AG08396 (cell line): ENCODE measurements at regions not wholly inside any gene's neighbourhood (a gene's known extent, or its start where the extent isn't known, plus 50 kb on each side); places are given as distances from the start of the nearest gene placed in this dataset.
"Not testable (repeated sequence)": the region's sequence is repeated elsewhere in the genome, so short reads cannot be mapped to it uniquely, and the experiment has no call there.

Experiments used
- DNase-seq: peaks from one replicate; pipeline ENCODE4 v3.0.0; 2012; ENCODE audit warnings: low spot score, mixed read lengths

- DNase-seq, result no peak
Measured at GRCh38 chr2:11922294-11922693, 175.9 kb downstream of the LPIN1 start.

DNA sequence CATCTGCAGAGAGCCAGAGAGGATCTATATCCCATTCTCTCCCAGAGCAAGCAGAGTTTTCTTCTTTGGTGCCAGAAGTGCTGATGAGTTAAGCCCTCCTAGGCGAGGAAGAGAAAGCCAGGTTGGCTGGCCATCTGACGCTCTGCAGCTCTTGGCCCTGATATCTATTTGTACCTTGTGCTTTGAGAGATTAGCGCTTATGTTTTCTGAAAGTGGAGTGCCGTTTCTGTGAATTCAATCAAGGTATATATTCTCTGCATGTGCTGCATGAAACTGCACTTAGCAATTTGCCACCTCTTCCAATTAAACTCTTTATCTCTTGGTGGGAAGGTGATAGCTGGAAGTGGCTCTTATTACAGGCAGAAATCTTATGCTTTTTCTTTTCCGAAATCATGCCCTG lies 177.5 kb downstream of the LPIN1 start:
- no peak for DNase-seq

DNA sequence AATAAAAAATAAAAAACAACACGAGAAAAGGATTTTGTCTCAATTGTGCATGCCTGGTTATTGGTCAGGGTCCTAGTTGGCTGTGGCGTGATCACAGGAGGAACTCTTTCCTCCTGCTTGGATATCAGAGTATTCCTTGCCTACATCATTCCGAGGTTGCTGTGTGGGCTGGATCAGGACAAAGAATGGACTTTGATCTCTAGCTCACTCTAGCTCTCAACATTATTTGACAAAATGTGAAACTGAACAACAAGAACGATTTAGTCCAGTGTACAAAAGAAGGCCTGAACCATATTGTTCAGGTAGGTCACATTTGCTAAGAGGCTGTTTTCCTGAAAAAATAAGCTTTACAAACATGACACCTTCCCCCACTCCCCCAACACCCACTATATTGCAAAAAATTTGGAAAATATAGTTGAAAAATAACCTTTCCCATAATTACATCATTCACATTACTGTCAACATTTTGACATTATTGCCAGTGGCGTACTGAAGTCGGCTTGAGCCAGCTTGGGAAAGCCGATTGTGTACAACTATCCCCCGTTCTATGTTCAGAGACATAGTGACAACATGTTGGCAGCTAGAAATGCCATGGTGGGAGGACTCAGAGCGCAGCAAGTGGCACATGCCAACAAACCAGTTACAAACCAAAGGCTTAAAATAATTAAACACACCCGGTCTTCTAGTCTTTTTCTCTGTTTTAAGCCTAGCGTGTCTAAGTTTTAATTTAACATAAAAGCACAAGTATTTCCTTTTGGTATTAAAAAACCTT lies 179.0 kb downstream of the LPIN1 start:
- DNase-seq, result no peak

GRCh38 chr2:11930211-11930761 lies 183.9 kb downstream of the LPIN1 start:
- DNase-seq, result no peak

- DNase-seq, result no peak
Measured at GRCh38 chr2:11932048-11932512, 185.6 kb downstream of the LPIN1 start.

- DNase-seq, result no peak
Measured at GRCh38 chr2:11932962-11933361, 186.5 kb downstream of the LPIN1 start.

DNA sequence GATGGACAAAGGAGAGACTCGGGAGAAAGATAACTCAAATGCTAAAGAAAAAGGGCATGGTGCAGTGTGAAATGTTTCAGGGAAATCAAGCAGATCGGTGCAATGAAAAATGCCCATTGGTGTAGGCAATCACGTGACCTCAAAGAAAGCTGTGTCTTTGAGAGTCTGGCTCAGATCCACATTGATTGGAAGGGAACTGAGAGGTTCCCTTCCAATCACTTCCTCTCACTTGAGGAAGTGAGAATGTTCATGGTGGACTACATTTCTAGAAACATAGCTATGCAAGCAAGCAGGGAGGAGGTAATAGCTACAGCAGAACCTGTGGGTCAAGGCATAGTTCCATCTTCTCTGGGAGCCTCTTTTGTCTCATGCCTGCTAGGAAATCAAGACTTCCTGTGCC lies 187.4 kb downstream of the LPIN1 start:
- no peak for DNase-seq

- DNase-seq, result no peak
Measured at GRCh38 chr2:11936761-11937160, 190.3 kb downstream of the LPIN1 start.

- DNase-seq, result peak; percentile 84
Measured at GRCh38 chr2:11938196-11938595, 191.8 kb downstream of the LPIN1 start.

DNA sequence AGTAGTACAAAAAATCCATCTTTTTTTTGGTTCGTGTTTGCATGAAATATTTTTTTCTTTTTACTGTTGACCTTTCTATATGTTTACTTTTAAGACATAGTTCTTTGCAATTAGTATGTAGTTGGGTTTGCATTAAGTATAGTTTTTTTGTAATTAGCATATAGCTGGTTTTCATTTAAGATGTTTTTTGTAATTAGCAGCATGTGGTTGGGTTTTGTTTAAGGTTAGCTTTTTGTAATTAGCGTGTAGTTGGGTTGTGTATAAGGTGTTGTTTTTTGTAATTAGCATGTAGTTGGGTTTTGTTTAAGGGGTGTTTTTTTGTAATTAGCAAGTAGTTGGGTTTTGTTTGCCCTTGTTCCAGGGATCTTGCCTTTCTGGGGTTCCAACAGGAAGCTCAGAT lies 193.1 kb downstream of the LPIN1 start:
- DNase-seq, result no peak

- DNase-seq, result no peak
Measured at GRCh38 chr2:11940121-11940743, 193.8 kb downstream of the LPIN1 start.

GRCh38 chr2:11940799-11941198 lies 194.4 kb downstream of the LPIN1 start:
- no peak for DNase-seq

- DNase-seq, result no peak
Measured at GRCh38 chr2:11941201-11942177, 195.1 kb downstream of the LPIN1 start.

GRCh38 chr2:11942178-11942569 lies 195.7 kb downstream of the LPIN1 start:
- no peak for DNase-seq

GRCh38 chr2:11944311-11944710 lies 197.9 kb downstream of the LPIN1 start:
- no peak for DNase-seq

- DNase-seq, result no peak
Measured at GRCh38 chr2:11945139-11946126, 199.0 kb downstream of the LPIN1 start.

- DNase-seq, result no peak
Measured at GRCh38 chr2:11947956-11948355, 201.5 kb downstream of the LPIN1 start.

- DNase-seq, result no peak
Measured at GRCh38 chr2:11949732-11950523, 203.5 kb downstream of the LPIN1 start.

DNA sequence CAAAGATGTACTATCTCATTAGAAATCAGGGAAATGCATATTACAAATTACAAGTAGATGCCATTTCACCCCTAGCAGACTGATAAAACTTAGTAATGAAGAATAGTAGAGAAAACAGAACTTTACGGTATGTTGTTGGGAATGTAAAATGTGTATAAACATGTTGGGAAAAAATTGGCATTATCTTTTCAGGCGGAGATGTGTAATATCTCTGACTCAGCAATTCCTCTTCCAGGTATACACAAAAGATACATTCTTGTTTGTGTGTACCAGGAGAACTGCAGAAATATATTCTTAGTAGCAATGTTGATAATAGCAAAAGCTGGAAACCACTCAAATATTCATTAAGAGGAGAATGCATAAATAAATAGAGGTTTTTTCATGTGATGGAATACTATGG lies 204.5 kb downstream of the LPIN1 start:
- DNase-seq, result no peak

- not testable (repeated sequence) for DNase-seq
Measured at GRCh38 chr2:11951492-11951891, 205.1 kb downstream of the LPIN1 start.
